ENCODE measurements at regions not wholly inside any gene's neighbourhood (a gene's known extent, or its start where the extent isn't known, plus 50 kb on each side); places are given as distances from the start of the nearest gene placed in this dataset.
"Not testable (repeated sequence)": the region's sequence is repeated elsewhere in the genome, so short reads cannot be mapped to it uniquely, and the experiment has no call there.

DNA sequence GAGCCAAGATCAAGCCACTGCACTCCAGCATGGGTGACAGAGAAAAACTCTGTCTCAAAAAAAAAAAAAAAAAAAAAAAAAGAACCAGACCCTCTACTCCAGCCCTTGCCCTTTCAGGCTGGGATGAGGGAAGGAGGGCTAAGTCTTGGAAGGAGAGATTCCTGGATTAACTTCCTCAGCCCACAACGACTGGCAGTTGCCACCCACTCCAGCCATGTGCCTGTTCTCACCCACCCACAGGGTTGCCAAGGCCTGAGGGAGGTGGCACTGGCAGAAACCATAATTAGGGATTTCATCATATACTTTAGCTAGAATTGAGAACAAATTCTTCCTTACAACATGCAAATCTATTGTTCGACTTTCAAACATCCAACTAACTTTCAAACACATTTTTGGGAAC lies 87.8 kb upstream of the SLC30A5 start:
- no peak for DNase-seq

DNA sequence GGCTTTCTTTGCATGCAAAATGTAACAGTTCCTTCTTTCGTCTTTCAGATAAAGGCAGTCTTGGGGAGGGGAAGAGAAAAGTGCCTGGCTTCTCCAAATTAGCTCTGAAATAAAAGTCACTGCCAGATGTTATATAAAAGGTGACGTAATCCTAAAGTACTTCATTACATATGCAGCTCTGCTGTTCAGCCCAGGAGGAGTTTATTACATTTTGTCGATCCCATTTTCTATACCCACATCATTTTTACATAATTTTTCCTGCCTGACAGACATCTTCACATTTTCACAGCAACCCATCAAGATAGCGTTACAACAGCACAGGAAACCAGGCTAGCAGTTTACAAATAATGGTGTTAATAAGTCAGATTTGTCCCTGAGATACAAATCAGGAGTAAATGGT lies 86.7 kb upstream of the SLC30A5 start:
- DNase-seq: no peak

DNA sequence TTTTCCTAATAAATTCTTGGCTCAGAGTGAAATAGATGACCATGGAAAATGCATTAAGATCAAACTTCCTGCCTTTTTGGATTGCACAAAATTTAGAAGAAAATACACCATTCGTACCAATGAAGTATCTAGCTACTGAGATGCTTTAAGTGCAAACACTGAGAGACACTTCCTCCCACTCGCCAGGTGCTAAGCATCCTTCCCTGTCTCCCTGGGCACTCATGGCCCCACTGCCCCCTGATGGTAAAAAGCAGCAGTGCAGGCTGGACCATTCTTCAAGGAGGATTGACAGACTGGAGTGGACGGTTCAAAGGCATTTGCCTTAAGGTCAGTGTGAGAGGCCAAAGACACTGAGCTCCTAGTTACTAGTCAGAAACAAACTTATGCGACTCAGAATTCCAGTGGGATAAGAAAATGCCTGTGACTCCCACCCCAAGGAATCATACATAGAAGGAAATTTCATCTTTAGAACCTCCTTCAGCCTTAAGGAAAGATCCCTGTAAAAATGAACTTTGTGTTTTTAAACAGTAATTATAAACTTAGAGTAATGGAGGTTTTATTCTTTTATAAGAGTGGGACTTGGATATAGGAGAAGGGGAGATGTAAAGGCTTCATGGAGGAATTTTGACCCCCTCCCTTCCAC lies 86.0 kb upstream of the SLC30A5 start:
- peak; percentile 30 for DNase-seq

DNA sequence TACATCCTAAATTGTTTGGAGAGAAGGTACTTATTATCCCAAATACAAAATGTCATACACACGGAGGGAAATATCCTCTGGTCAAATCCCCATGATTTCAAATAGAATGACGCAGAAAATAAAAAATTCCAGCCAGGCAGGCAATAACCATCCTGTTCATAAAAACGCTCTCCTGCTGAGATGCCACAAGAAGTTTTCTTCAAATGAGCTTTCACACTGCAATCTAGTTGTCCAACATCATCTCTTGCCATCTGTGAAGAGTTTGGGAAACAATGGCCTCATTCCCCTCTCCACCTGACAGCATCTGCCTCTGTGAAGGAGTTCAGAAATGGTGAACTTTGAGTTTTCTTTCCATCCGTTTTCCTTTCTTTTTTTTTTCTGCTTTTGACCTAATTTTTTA lies 83.3 kb upstream of the SLC30A5 start:
- no peak for DNase-seq

DNA sequence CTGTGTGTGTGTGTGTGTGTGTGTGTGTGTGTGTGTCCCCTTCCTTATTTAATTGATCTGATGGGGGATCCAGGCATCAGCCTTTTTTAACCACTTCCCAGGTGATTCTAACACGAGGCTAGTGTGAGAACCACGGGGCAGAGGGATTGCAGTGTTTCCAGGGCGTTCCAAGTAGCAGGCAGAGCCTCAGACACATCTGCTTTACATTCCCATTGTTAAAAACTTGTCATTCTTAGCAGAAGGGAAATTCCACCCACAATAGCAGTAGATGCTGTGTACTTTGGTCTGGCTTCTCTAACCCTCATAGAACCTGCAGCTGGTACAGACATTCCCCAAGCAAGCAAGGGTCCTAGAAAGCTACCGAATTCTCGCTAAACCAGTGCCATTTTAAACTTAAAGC lies 81.9 kb upstream of the SLC30A5 start:
- DNase-seq: no peak

DNA sequence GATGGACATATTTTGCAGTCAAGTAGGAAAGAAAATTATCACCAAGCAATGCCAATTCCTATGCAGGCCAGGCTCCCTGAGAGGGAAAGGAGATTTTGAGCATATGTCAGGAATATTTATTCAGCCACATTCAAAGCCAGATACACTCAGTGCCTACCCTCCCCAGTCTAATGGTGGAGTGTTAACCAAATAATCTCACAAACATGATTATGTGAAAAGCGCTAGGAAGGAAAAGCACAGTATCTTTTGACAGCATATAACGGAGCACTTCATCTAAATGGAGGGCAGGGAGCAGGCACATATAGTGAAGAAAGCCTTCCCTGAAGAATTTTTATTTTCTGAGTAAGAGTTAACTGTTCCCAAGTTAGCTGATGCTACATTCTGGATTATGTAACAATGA lies 80.3 kb upstream of the SLC30A5 start:
- no peak for DNase-seq

DNA sequence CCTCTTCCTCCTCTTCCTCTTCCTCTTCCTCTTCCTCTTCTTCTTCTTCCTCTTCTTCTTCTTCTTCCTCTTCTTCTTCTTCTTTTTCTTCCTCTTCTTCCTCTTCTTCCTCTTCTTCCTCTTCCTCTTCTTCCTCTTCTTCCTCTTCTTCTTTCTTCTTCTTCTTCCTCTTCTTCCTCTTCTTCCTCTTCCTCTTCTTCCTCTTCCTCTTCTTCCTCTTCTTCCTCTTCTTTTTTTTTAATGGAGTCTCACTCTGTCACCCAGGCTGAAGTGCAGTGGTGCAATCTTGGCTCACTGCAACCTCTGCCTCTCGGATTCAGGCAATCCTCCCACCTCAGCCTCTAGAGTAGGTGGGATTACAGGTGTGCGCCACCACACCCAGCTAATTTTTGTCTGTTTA lies 79.8 kb upstream of the SLC30A5 start:
- DNase-seq: not testable (repeated sequence)

DNA sequence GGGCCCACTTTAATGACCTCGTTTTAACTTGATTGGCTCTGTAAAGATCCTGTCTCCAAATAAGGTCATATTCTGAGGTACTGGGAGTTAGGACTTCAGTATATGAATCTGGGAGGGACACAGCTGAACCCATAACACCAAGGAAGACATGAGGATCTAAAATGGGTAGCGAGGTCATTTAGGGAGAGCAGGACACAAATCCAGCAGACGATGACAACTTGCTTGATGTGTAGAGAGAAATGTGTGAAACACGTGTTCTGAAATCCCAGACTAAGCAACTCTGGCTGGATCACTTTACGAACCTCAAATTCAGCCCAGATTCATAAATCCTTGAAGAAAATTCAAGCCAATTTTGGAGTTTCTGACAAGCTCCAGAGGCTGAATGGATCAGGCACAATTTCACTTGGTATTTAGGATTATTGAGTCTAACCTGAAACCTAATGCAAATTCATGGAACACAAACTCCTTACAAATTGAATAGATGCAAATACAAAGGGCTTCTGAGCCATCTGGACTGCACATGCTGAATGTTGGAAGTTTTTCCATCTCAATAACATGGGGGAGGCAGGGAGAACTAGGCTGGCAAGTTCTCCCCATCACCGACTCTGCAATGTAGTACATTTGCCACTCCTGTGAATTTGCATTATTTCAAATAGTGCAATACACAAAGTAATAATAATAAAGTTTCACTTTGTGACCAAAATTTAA lies 74.0 kb upstream of the SLC30A5 start:
- no peak for DNase-seq

DNA sequence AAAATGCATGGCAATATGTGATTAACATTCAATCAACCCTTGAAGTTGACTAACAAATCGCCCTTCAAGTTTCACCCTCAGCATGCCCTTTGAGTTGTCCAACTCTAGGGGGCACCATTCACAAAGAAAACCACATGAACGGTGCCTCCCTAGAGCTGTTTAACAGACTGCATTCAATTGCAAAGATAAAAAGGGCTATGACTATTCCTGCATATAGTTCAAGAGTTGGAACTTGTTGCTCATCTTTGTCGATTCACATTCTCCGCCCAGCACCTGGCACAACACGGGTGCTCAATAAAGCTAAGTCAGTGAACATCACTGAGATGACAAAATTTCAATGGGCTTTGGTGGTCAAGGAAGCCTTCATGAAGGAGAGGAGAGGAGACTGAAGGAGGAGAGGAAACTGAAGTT lies 69.6 kb upstream of the SLC30A5 start:
- DNase-seq: peak; percentile 50

DNA sequence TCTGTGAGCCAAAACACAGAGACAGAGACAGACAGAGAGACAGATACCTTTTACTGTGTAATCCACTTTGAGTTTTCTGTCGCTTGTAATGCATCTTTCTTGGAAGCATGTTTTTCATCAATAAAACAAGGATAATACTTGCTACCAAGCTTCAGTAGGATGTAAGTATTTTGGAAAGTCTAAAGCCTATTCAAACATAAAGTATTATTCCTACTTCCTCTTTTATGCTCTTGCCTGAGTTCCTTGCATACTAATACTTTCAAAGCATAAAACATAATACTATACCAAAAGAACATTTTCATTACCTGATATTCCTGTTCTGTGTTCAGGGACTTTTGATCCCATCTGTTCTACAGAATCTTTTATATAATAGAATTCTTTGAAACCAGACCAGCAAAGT lies 64.5 kb upstream of the SLC30A5 start:
- DNase-seq: no peak

DNA sequence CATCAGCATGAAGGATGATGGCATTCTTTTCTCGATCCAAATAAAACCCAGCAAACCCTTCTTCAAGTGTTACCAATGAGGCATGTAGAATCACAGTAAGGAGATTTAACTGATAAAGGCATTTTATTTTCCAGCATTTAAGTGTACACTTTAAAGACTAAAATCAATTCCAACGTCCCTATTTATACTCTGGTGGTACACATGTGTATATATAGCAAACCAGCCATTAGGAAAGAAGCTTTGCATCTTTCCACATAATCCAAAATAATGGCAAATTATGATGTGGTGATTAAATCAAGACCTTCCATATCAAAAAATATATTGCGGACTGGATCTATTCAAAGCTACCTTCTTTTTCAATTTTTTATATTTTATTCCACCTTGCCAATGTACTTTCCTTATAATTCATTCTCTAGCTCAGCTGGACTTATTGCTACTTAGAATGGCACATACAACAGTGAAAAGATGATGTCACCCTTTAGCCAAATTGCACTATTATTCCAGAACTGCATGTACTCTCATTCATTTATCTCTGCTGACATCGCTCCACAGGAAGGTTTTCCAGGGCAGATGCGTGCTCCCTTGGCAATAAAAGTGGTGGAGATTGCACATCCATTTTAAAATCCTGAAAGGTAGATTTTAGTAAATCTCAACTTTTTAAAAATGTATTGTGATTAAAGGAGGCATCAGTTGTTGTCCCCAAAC lies 63.3 kb upstream of the SLC30A5 start:
- no peak for DNase-seq

DNA sequence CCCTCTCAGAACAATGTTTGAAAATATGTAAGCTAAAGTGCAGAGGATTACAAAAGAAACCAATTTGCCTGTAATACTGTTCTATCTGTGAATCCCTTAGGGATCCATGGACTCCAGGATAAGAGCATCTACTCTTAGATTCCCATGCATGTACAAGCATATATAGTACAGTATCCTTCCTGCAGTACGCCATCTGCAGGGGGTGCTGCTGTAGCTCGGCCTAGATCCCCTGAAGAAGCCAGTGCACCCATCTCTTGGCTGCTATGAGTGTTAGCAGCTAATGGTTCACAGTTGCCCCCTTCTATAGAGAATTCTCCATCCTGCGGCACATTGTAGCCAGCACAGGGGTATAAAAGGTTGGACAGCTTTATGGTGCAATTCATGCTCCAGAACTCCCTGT lies 61.8 kb upstream of the SLC30A5 start:
- DNase-seq: no peak

DNA sequence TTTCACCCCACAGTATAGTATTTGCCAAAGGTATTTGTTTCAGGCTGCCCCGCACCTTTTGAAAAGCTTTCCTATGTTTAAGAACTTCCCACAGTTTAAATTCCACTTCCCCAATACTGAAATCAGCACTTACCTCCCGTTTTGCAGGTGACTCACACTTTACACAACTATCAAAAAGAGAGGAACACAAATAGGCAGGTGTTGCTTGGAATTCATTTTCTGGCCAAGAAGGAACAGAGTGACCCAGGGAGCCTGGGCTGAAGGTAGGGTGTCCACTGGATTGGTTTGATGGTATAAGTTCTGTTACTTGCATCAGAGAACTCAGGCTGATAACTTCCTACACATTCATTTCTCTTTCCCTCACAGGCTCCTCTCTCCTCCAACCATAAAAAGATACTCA lies 60.1 kb upstream of the SLC30A5 start:
- DNase-seq: no peak

DNA sequence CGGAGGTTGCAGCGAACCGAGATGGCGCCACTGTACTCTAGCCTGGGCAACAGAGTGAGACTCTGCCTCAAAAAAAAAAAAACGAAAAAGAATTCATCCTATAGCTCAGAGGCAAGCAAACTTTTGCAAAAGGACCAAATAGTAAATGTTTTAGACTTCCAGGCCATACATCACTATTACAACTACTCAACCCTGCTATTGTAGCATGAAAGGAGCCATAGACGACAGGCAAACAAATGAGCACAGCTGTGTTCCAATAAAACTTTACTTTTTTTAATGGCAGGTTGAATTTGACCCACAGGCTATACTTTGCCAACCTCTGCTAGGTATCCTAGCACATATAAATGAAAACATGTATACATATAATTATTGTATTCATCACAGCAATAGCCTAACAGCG lies 58.9 kb upstream of the SLC30A5 start:
- DNase-seq: no peak

DNA sequence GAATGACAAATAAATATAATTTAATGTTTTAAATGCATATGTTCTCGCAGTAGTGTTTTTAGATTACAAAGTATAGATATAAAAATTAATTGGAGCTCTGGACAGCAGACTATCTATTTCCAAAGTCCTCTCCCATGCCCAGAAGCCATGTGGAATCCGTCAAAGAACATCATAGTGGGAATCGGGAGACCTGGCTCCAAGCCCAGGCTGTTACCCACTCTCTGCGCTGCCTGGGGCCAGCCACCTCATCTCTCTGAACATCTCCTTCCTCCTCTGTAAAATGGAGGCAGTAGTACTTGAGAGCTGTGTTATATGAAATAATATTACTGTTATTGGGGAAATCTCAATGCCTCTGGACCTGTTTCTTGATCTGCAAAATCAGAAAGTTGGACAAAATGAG lies 58.1 kb upstream of the SLC30A5 start:
- no peak for DNase-seq

DNA sequence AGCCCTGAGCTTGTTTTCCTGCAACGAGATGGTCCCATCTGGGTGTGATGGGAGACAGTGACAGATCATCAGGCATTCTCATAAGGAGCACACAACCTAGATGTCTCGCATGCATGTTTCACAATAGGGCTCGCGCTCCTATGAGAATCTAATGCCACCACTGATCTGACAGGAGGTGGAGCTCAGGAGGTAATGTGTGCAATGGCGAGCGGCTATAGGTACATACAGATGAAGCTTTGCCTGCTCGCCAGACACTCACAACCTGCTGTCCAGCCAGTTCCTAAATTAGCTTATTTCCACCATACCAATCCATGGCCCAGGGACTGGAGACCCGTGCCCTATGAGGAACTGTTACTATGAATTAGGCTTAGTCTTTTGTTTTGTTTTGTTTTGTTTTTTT lies 55.3 kb upstream of the SLC30A5 start:
- DNase-seq: no peak

DNA sequence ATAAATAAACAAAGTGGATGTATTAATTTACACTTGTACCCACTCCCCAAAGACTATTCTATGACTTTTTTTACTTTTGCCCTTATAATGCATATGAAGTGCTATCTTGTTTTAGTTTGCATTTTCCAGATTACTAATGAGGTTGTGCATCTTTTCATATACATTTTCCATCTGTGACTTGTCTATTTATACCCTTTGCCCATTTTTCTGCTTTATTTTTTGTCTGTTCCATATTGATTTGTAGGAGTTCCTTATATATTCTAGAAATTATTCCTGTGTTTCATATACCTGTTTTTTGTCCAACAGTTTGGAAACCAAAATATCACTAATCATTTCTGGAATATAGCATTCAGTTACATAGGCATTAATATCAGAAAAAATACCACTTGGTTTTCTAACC lies 54.0 kb upstream of the SLC30A5 start:
- no peak for DNase-seq

DNA sequence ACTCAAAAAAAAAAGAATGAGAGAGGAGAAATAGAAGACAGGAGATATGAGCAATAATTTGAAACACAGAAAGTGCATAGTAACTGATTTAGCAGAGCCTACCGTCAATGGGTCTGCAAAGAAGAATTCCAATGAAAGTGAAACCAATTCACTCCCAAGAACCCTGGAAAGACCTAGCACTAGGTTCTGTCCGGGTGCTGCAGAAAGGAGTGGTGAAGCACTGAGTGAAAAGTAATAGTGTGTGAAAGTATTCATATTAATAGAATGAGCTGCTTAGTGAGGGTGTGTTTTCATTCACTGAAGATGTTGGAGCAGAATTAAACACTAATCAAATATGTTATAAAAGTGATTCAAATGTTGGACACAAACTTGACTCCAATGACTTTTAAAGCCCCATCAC lies 51.3 kb upstream of the SLC30A5 start:
- no peak for DNase-seq

DNA sequence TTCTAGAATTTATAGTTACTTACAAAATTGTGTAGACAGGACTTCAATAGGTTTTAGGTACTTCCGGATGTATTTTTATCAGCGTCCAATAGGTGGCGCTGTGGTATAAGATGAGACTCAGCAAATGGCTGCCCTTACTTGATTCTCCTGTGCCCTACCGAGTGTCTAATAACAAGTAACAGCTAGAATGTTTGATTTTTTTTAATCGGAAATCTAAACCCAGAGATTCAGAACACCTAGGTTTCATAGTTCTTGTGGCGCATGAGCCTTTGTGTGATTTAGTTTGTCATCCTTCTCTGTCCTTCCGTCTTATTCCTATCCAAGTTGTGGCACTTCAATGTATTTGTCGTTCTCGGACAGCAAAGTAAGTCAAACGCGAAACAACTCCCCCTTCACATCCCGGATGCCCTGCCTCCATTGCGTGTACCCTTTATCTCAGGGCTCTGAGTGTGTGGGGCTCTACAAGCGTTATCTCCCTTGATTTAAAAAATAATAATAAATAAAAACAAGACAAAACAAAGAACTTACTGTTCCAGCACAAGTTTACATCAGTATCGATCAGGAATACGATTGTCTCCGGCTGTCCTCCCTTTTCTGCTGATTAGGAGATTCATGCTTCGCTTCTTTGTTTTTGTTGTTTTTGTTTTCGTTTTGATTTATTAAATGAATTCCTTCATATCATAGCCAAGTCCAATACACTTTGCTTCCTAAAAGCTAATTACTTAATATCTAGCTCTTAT lies 50.7 kb upstream of the SLC30A5 start:
- peak; percentile 86 for DNase-seq

DNA sequence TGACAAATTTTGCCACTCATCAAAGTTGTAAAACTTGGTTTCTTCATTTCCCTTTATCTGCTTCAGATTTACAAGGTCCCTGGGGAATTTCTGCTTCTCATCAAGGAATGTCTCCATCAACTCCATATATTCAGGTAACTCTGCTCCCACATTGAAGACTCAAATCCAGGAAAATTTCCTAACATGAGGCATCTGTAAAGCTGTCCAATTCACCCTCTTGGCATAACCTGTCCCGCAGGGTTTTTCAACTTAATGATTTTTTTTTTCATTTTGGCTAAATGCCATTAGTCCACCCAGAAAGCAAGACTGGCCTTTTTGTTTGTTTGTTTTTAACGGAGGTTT lies 50.2 kb upstream of the SLC30A5 start:
- DNase-seq: no peak

All from HCEC 1CT (cell line).